Activated CD4-positive, alpha-beta T cell treated with anti-CD3 and anti-CD28 coated beads for 36 hours (primary cell): ENCODE measurements at regions not wholly inside any gene's neighbourhood (a gene's known extent, or its start where the extent isn't known, plus 50 kb on each side); places are given as distances from the start of the nearest gene placed in this dataset.
"Not testable (repeated sequence)": the region's sequence is repeated elsewhere in the genome, so short reads cannot be mapped to it uniquely, and the experiment has no call there.

Experiments used
- ATAC-seq: fragments of 200-7000 bp; cut with Tn5 transposase; one replicate; pipeline ENCODE4 v1.10.0; 2021; ENCODE audit warnings: mild to moderate bottlenecking, moderate library complexity
- CTCF ChIA-PET: fragments of 350-600 bp; sonication (Branson Sonifier 250); formaldehyde crosslinking; loops from one replicate; lab custom pipeline; 2021; ENCODE audit warnings: antibody characterized with exemption; lab: Charles Lee
- POLR2A ChIA-PET: fragments of 350-600 bp; sonication (Branson Sonifier 250); formaldehyde crosslinking; loops from one replicate; lab custom pipeline; 2021; ENCODE audit warnings: antibody characterized with exemption, inconsistent platforms; lab: Charles Lee
- DNase-seq: peaks from one replicate; pipeline ENCODE4 v3.0.0-alpha.2; 2020
- H3K27ac Mint-ChIP-seq: one replicate; pipeline ENCODE4 v1.8.0; 2021; ENCODE audit warnings: mixed read lengths
- H3K27me3 Mint-ChIP-seq: one replicate; pipeline ENCODE4 v1.8.0; 2021; ENCODE audit warnings: mixed read lengths
- H3K36me3 Mint-ChIP-seq: one replicate; pipeline ENCODE4 v1.8.0; 2021; ENCODE audit warnings: low read depth, mixed read lengths
- H3K4me1 Mint-ChIP-seq: one replicate; pipeline ENCODE4 v1.8.0; 2021; ENCODE audit warnings: mixed read lengths
- H3K4me3 Mint-ChIP-seq: one replicate; pipeline ENCODE4 v1.8.0; 2021; ENCODE audit warnings: mild to moderate bottlenecking, moderate library complexity, mixed read lengths
- H3K9me3 Mint-ChIP-seq: one replicate; pipeline ENCODE4 v1.8.0; 2021; ENCODE audit warnings: low read depth, mixed read lengths
- intact Hi-C, 2 experiments: fragments of 100-400 bp; cut with DNase I in 1 of 2; cut with micrococcal nuclease in 1 of 2; formaldehyde crosslinking; loops; one replicate each; pipeline versions ENCODE4 v1.14.2 to v1.15.1; 2022 to 2024; cut with DNase I, micrococcal nuclease

- Mint-ChIP-seq H3K4me1 (no peaks in the 10 kb centered on the region), H3K27me3 (peaks cover 3% of the 10 kb centered on the region), H3K36me3 (no peaks in the 10 kb centered on the region), H3K4me3 (no peak overlapping the region), H3K9me3 (peaks cover 3% of the 10 kb centered on the region), H3K27ac (no peak overlapping the region)
- ChIA-PET CTCF (no interaction called here), POLR2A (no interaction called here)
- intact Hi-C loops, result no loop called here
- ATAC-seq (no peak), DNase-seq (no peak)
These were observed 186.5 kb upstream of the TENM4 start for GRCh38 chr11:79627281-79627680.

GRCh38 chr11:79626135-79627075 lies 185.6 kb upstream of the TENM4 start:
- H3K9me3 Mint-ChIP-seq, result peaks cover 3% of the 10 kb centered on the region
- DNase-seq (no peak), ATAC-seq (no peak)
- peaks cover 3% of the 10 kb centered on the region for H3K27me3 Mint-ChIP-seq
- no peaks in the 10 kb centered on the region for H3K36me3 Mint-ChIP-seq
- no peak overlapping the region for H3K4me3 Mint-ChIP-seq
- no peaks in the 10 kb centered on the region for H3K4me1 Mint-ChIP-seq
- POLR2A ChIA-PET, result no interaction called here
- intact Hi-C loops, result no loop called here
- CTCF ChIA-PET, result no interaction called here
- H3K27ac Mint-ChIP-seq, result no peak overlapping the region

- Mint-ChIP-seq H3K9me3 (peaks cover 3% of the 10 kb centered on the region), H3K4me1 (no peaks in the 10 kb centered on the region), H3K27ac (no peak overlapping the region), H3K36me3 (no peaks in the 10 kb centered on the region), H3K4me3 (no peak overlapping the region), H3K27me3 (peaks cover 3% of the 10 kb centered on the region)
- CTCF ChIA-PET, result no interaction called here
- DNase-seq, result no peak
- intact Hi-C loops, result no loop called here
- POLR2A ChIA-PET, result no interaction called here
- no peak for ATAC-seq
These were observed 182.5 kb upstream of the TENM4 start for GRCh38 chr11:79623375-79623774.

GRCh38 chr11:79617561-79617960 lies 176.7 kb upstream of the TENM4 start:
- ATAC-seq, result no peak
- Mint-ChIP-seq H3K4me1 (no peaks in the 10 kb centered on the region), H3K36me3 (no peaks in the 10 kb centered on the region), H3K27ac (no peak overlapping the region), H3K9me3 (peaks cover 8% of the 10 kb centered on the region), H3K4me3 (no peak overlapping the region), H3K27me3 (no peaks in the 10 kb centered on the region)
- intact Hi-C loops, result no loop called here
- DNase-seq, result no peak
- ChIA-PET CTCF (no interaction called here), POLR2A (no interaction called here)

- intact Hi-C loops, result no loop called here
- Mint-ChIP-seq H3K4me1 (no peaks in the 10 kb centered on the region), H3K4me3 (no peak overlapping the region), H3K9me3 (peaks cover 9% of the 10 kb centered on the region), H3K27me3 (no peaks in the 10 kb centered on the region), H3K36me3 (no peaks in the 10 kb centered on the region), H3K27ac (no peak overlapping the region)
- ChIA-PET POLR2A (no interaction called here), CTCF (no interaction called here)
- DNase-seq (no peak), ATAC-seq (no peak)
These were observed 175.6 kb upstream of the TENM4 start for GRCh38 chr11:79616392-79616851.

GRCh38 chr11:79615425-79615824 lies 174.6 kb upstream of the TENM4 start:
- ATAC-seq (no peak), DNase-seq (no peak)
- H3K27me3 Mint-ChIP-seq, result no peaks in the 10 kb centered on the region
- H3K27ac Mint-ChIP-seq, result no peak overlapping the region
- no peak overlapping the region for H3K4me3 Mint-ChIP-seq
- peaks cover 9% of the 10 kb centered on the region for H3K9me3 Mint-ChIP-seq
- POLR2A ChIA-PET, result no interaction called here
- no peaks in the 10 kb centered on the region for H3K4me1 Mint-ChIP-seq
- CTCF ChIA-PET, result no interaction called here
- intact Hi-C loops, result no loop called here
- no peaks in the 10 kb centered on the region for H3K36me3 Mint-ChIP-seq

GRCh38 chr11:79610678-79611077 lies 169.8 kb upstream of the TENM4 start:
- intact Hi-C loops, result no loop called here
- Mint-ChIP-seq H3K27ac (no peak overlapping the region), H3K36me3 (no peaks in the 10 kb centered on the region), H3K4me1 (no peaks in the 10 kb centered on the region), H3K4me3 (no peak overlapping the region), H3K27me3 (no peaks in the 10 kb centered on the region), H3K9me3 (peaks cover 8% of the 10 kb centered on the region)
- CTCF ChIA-PET, result no interaction called here
- no peak for ATAC-seq
- POLR2A ChIA-PET, result no interaction called here
- DNase-seq, result no peak

- peaks cover 8% of the 10 kb centered on the region for H3K9me3 Mint-ChIP-seq
- intact Hi-C loops, result no loop called here
- POLR2A ChIA-PET, result no interaction called here
- ATAC-seq, result no peak
- H3K4me3 Mint-ChIP-seq, result no peak overlapping the region
- DNase-seq, result no peak
- H3K27ac Mint-ChIP-seq, result no peak overlapping the region
- no peaks in the 10 kb centered on the region for H3K36me3 Mint-ChIP-seq
- no peaks in the 10 kb centered on the region for H3K4me1 Mint-ChIP-seq
- no peaks in the 10 kb centered on the region for H3K27me3 Mint-ChIP-seq
- CTCF ChIA-PET, result no interaction called here
These were observed 169.3 kb upstream of the TENM4 start for GRCh38 chr11:79610139-79610538.

- intact Hi-C loops, result no loop called here
- no peaks in the 10 kb centered on the region for H3K36me3 Mint-ChIP-seq
- no peak overlapping the region for H3K27ac Mint-ChIP-seq
- POLR2A ChIA-PET, result no interaction called here
- no peaks in the 10 kb centered on the region for H3K27me3 Mint-ChIP-seq
- H3K4me3 Mint-ChIP-seq, result no peak overlapping the region
- H3K9me3 Mint-ChIP-seq, result peaks cover 8% of the 10 kb centered on the region
- no peak for ATAC-seq
- no peak for DNase-seq
- H3K4me1 Mint-ChIP-seq, result no peaks in the 10 kb centered on the region
- CTCF ChIA-PET, result interaction anchor here (0.7 kb wide), 1 partner anchor 1995 kb away, joined by 4 read pairs; no protein-coding TSS in a partner anchor
These were observed 168.7 kb upstream of the TENM4 start for GRCh38 chr11:79609511-79609910.

- intact Hi-C loops, H3K27me3 Mint-ChIP-seq, H3K4me1 Mint-ChIP-seq, H3K27ac Mint-ChIP-seq, DNase-seq, H3K36me3 Mint-ChIP-seq, POLR2A ChIA-PET, CTCF ChIA-PET, H3K9me3 Mint-ChIP-seq, H3K4me3 Mint-ChIP-seq, ATAC-seq: not testable (repeated sequence)
These were observed 165.6 kb upstream of the TENM4 start for GRCh38 chr11:79606461-79606860.

GRCh38 chr11:79600711-79601110 lies 159.9 kb upstream of the TENM4 start:
- Mint-ChIP-seq H3K4me3 (no peak overlapping the region), H3K4me1 (no peaks in the 10 kb centered on the region), H3K27ac (no peak overlapping the region), H3K27me3 (no peaks in the 10 kb centered on the region), H3K36me3 (no peaks in the 10 kb centered on the region), H3K9me3 (peaks cover 5% of the 10 kb centered on the region)
- POLR2A ChIA-PET, result no interaction called here
- intact Hi-C loops, result no loop called here
- DNase-seq (no peak), ATAC-seq (no peak)
- CTCF ChIA-PET, result interaction anchor here (0.6 kb wide), 1 partner anchor 339 kb away, joined by 3 read pairs; no protein-coding TSS in a partner anchor

GRCh38 chr11:79594834-79595233 lies 154.0 kb upstream of the TENM4 start:
- intact Hi-C loops, result no loop called here
- H3K4me1 Mint-ChIP-seq, result no peaks in the 10 kb centered on the region
- H3K27ac Mint-ChIP-seq, result no peak overlapping the region
- DNase-seq (no peak), ATAC-seq (no peak)
- CTCF ChIA-PET, result no interaction called here
- H3K9me3 Mint-ChIP-seq, result peaks cover 4% of the 10 kb centered on the region
- H3K36me3 Mint-ChIP-seq, result no peaks in the 10 kb centered on the region
- POLR2A ChIA-PET, result no interaction called here
- H3K27me3 Mint-ChIP-seq, result no peaks in the 10 kb centered on the region
- no peak overlapping the region for H3K4me3 Mint-ChIP-seq
